Adrenal gland (tissue), 5 donors: ENCODE measurements at regions not wholly inside any gene's neighbourhood (a gene's known extent, or its start where the extent isn't known, plus 50 kb on each side); places are given as distances from the start of the nearest gene placed in this dataset.

Source experiments
- POLR2A ChIP-seq, 2 donors: fragments of 450-650 bp; IDR thresholded peaks; one replicate each; pipeline ENCODE4 v1.6.1; 2017; ENCODE audit warnings: antibody characterized with exemption in 2 of 2, mild to moderate bottlenecking in 2 of 2, moderate library complexity in 1 of 2
- TF ChIP-seq, protein P1 (sequence below), 6 experiments: fragments of 450-650 bp in 4 of 6; fragments of 200-600 bp in 2 of 6; sonication (generic) in 1 of 6; IDR thresholded peaks; 1 replicate in 5 of 6; 2 replicates in 1 of 6; pipeline versions ENCODE4 v1.5.1 to v1.8.0; 2016 to 2021; ENCODE audit warnings: antibody characterized with exemption in 6 of 6, mild to moderate bottlenecking in 2 of 6, moderate library complexity in 1 of 6
- donor health status: DM: no; HTN: no; CAD: no.

- TF ChIP-seq, protein P1, sequence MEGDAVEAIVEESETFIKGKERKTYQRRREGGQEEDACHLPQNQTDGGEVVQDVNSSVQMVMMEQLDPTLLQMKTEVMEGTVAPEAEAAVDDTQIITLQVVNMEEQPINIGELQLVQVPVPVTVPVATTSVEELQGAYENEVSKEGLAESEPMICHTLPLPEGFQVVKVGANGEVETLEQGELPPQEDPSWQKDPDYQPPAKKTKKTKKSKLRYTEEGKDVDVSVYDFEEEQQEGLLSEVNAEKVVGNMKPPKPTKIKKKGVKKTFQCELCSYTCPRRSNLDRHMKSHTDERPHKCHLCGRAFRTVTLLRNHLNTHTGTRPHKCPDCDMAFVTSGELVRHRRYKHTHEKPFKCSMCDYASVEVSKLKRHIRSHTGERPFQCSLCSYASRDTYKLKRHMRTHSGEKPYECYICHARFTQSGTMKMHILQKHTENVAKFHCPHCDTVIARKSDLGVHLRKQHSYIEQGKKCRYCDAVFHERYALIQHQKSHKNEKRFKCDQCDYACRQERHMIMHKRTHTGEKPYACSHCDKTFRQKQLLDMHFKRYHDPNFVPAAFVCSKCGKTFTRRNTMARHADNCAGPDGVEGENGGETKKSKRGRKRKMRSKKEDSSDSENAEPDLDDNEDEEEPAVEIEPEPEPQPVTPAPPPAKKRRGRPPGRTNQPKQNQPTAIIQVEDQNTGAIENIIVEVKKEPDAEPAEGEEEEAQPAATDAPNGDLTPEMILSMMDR (IDR thresholded peaks at IDR 0.05): no peak
- TF ChIP-seq POLR2A (IDR thresholded peaks at IDR 0.05): no peak
Measured at GRCh38 chr15:69742361-69742760, 289.7 kb downstream of the RPLP1 start.
